SU-DHL-6 (cell line): ENCODE measurements at regions not wholly inside any gene's neighbourhood (a gene's known extent, or its start where the extent isn't known, plus 50 kb on each side); places are given as distances from the start of the nearest gene placed in this dataset.

Source experiments
- H2AFZ ChIP-seq: fragments of 200-600 bp; sonication (generic); 2 replicates; pipeline ENCODE4 v1.6.1; 2014; ENCODE audit warnings: low read depth, mild to moderate bottlenecking, moderate library complexity, mixed read lengths, antibody characterized with exemption, low read length; ENCODE audit not compliant: severe bottlenecking
- H3F3A ChIP-seq: fragments of 200-600 bp; shearing (Covaris generic); 2 replicates; pipeline ENCODE4 v1.6.0; 2016; ENCODE audit warnings: antibody characterized with exemption, mild to moderate bottlenecking; ENCODE audit not compliant: insufficient read depth
- H3K27ac ChIP-seq: fragments of 200-600 bp; sonication (generic); 2 replicates; pipeline ENCODE4 v1.5.1; 2016; ENCODE audit warnings: low read depth, mild to moderate bottlenecking, low read length, moderate library complexity, mixed read lengths
- H3K27me3 ChIP-seq: fragments of 200-600 bp; sonication (generic), shearing (Covaris generic); 2 replicates; pipeline ENCODE4 v1.6.0; 2014; ENCODE audit warnings: mild to moderate bottlenecking, low read length
- H3K36me3 ChIP-seq: fragments of 200-600 bp; sonication (generic); 2 replicates; pipeline ENCODE4 v1.6.1; 2014; ENCODE audit warnings: mild to moderate bottlenecking, low read length, mixed read lengths
- H3K4me2 ChIP-seq: fragments of 300-600, 200-600 bp; shearing (Covaris generic), sonication (generic); 2 replicates; pipeline ENCODE4 v1.6.0; 2014; ENCODE audit warnings: low read length, low read depth, mild to moderate bottlenecking; ENCODE audit not compliant: poor library complexity, severe bottlenecking
- H3K4me3 ChIP-seq: fragments of 200-600 bp; sonication (generic); 2 replicates; pipeline ENCODE4 v1.5.1; 2014; ENCODE audit warnings: antibody characterized with exemption, low read length, mild to moderate bottlenecking, mixed read lengths; ENCODE audit not compliant: insufficient read depth, poor library complexity, severe bottlenecking
- H3K79me2 ChIP-seq: fragments of 200-600 bp; sonication (generic); 2 replicates; pipeline ENCODE4 v1.6.1; 2014; ENCODE audit warnings: mild to moderate bottlenecking, low read length, moderate library complexity; ENCODE audit not compliant: insufficient read depth
- H3K9ac ChIP-seq: fragments of 200-600 bp; sonication (generic); 2 replicates; pipeline ENCODE4 v1.7.0; 2014; ENCODE audit warnings: mild to moderate bottlenecking, low read length
- H3K9me2 ChIP-seq: fragments of 200-600 bp; sonication (generic); replicated peaks from 2 replicates; pipeline ENCODE4 v1.6.1; 2014; ENCODE audit warnings: low read length; ENCODE audit not compliant: insufficient read depth
- H3K9me3 ChIP-seq: fragments of 200-600 bp; sonication (generic); 2 replicates; pipeline ENCODE4 v1.6.1; 2014; ENCODE audit warnings: low read length, mixed read lengths; ENCODE audit not compliant: insufficient read depth
- H4K20me1 ChIP-seq: fragments of 200-600 bp; sonication (generic); 2 replicates; pipeline ENCODE4 v1.6.1; 2014; ENCODE audit warnings: low read depth, mild to moderate bottlenecking, antibody characterized with exemption, low read length, moderate library complexity, mixed read lengths
- EZH2phosphoT487 ChIP-seq: fragments of 200-600 bp; sonication (generic), shearing (Covaris generic); conservative IDR thresholded peaks from 2 replicates; pipeline ENCODE4 v1.6.1; 2018; ENCODE audit warnings: mild to moderate bottlenecking, antibody characterized with exemption, low read length, moderate library complexity, mixed read lengths
- TF ChIP-seq, protein P1 (sequence below): fragments of 200-600 bp; sonication (generic); IDR thresholded peaks from one replicate; pipeline ENCODE4 v1.5.1; 2017; ENCODE audit warnings: antibody characterized with exemption, mild to moderate bottlenecking, low read length, moderate library complexity; ENCODE audit not compliant: insufficient read depth, poor library complexity, severe bottlenecking

DNA sequence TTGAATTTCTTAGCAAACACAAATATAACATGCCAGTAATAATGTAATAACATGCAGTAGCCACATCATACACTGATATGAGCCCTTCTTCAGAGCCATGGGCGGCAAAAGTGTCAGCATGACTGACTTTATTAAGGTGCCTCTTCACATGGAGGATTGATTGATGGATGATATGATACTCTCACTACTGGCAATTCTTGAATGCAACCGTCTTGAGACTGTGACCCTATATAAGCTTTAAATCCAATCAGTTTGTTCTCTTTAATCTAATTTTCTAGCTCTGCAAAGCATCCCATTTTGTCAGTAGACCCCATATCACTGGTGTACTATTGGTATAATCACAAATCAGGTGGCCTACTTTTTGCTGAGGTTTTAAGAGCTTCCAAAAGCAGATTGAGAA is 463.7 kb upstream of the ROBO2 start:
- no peaks in the 10 kb centered on the region for H3K27me3 ChIP-seq
- no peaks in the 10 kb centered on the region for H4K20me1 ChIP-seq
- H3K9ac ChIP-seq: no peak overlapping the region
- no peak overlapping the region for H2AFZ ChIP-seq
- H3K9me3 ChIP-seq: no peaks in the 10 kb centered on the region
- no peaks in the 10 kb centered on the region for H3F3A ChIP-seq
- H3K27ac ChIP-seq: no peak overlapping the region
- H3K4me3 ChIP-seq: no peak overlapping the region
- no peak overlapping the region for H3K4me2 ChIP-seq
- H3K36me3 ChIP-seq: no peaks in the 10 kb centered on the region
- no peaks in the 10 kb centered on the region for H3K79me2 ChIP-seq
- TF ChIP-seq EZH2phosphoT487: no peak
- TF ChIP-seq, protein P1, sequence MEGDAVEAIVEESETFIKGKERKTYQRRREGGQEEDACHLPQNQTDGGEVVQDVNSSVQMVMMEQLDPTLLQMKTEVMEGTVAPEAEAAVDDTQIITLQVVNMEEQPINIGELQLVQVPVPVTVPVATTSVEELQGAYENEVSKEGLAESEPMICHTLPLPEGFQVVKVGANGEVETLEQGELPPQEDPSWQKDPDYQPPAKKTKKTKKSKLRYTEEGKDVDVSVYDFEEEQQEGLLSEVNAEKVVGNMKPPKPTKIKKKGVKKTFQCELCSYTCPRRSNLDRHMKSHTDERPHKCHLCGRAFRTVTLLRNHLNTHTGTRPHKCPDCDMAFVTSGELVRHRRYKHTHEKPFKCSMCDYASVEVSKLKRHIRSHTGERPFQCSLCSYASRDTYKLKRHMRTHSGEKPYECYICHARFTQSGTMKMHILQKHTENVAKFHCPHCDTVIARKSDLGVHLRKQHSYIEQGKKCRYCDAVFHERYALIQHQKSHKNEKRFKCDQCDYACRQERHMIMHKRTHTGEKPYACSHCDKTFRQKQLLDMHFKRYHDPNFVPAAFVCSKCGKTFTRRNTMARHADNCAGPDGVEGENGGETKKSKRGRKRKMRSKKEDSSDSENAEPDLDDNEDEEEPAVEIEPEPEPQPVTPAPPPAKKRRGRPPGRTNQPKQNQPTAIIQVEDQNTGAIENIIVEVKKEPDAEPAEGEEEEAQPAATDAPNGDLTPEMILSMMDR: no peak
- H3K9me2 ChIP-seq: no peaks in the 10 kb centered on the region

DNA sequence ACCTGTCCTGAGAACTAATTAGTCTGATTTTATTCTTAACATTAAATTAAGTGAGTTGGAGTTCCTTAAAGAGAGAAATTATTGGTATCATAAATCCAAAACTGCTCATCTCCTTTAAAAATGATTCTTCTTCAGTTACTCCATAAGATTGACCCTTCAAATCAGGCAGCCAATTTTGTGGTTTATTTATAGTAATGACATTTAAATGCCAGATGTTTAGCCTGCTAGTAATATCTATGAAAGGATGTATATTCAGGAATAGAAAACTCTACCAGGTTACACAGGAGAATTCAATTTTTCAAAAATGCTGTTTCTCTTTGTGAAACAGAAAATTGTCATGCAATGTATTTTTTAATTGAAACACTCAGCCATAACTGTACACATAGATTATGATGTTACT is 457.8 kb upstream of the ROBO2 start:
- Histone ChIP-seq H3K79me2 (no peaks in the 10 kb centered on the region), H3K27me3 (no peaks in the 10 kb centered on the region), H3F3A (no peaks in the 10 kb centered on the region), H3K27ac (no peak overlapping the region), H4K20me1 (no peaks in the 10 kb centered on the region), H3K9me2 (no peaks in the 10 kb centered on the region), H3K4me3 (no peak overlapping the region), H3K4me2 (no peak overlapping the region), H3K9me3 (no peaks in the 10 kb centered on the region), H3K36me3 (no peaks in the 10 kb centered on the region), H2AFZ (no peak overlapping the region), H3K9ac (no peak overlapping the region)
- TF ChIP-seq, protein P1: no peak
- no peak for TF ChIP-seq EZH2phosphoT487

DNA sequence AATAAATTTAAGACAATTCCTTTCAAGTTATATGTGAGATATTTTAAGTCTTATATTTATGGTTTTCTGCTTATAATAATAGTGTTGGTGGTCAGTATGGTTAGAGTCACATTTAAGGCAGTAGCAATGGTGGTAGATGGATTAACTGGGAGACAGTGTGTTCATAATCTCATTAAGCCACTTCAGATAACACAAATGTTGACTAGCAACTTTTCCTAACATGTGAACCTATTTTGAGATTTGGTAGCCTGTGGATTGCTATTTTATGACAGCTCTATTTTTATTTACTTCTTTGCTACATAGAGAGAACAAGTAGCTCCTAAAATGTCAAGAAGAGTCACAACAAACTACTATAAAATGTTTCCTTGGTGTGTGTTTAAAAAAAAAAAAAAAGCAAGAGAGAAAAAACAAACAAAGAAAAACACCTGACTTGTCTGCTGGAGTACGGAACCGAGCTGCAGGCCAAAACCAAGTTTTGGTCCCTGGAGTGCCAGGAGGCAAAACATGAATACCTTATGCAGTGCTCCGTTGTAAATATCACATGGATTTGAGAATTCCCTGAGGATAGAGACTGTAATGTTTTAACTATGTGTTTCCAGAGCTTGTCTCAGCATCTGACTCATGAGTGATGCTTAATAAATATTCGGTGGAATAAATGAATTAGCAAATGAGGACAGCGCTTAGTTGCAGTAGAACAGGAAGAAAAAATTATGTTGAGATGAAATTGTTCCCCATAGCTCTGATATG is 457.1 kb upstream of the ROBO2 start:
- H3K36me3 ChIP-seq: no peaks in the 10 kb centered on the region
- H3K27ac ChIP-seq: no peak overlapping the region
- H3F3A ChIP-seq: no peaks in the 10 kb centered on the region
- TF ChIP-seq, protein P1: no peak
- TF ChIP-seq EZH2phosphoT487: no peak
- H3K4me3 ChIP-seq: no peak overlapping the region
- no peak overlapping the region for H3K4me2 ChIP-seq
- H3K9me2 ChIP-seq: no peaks in the 10 kb centered on the region
- H3K27me3 ChIP-seq: no peaks in the 10 kb centered on the region
- no peaks in the 10 kb centered on the region for H3K9me3 ChIP-seq
- no peaks in the 10 kb centered on the region for H4K20me1 ChIP-seq
- H3K79me2 ChIP-seq: no peaks in the 10 kb centered on the region
- no peak overlapping the region for H2AFZ ChIP-seq
- H3K9ac ChIP-seq: no peak overlapping the region
